GM12874 (cell line): ENCODE measurements at regions not wholly inside any gene's neighbourhood (a gene's known extent, or its start where the extent isn't known, plus 50 kb on each side); places are given as distances from the start of the nearest gene placed in this dataset.

Experiments
- CTCF ChIP-seq: IDR thresholded peaks from 2 replicates; pipeline ENCODE4 v1.5.1; 2011; ENCODE audit warnings: low read depth, mild to moderate bottlenecking, control low read depth, low read length, moderate library complexity; ENCODE audit not compliant: insufficient read depth

- TF ChIP-seq CTCF = no peak
Observed at GRCh38 chr4:173731257-173731656, 201.2 kb upstream of the HAND2 start.

GRCh38 chr4:173722075-173722474 is 192.0 kb upstream of the HAND2 start:
- no peak for TF ChIP-seq CTCF

GRCh38 chr4:173717581-173717980 is 187.6 kb upstream of the HAND2 start:
- no peak for TF ChIP-seq CTCF

GRCh38 chr4:173714456-173714855 is 184.4 kb upstream of the HAND2 start:
- no peak for TF ChIP-seq CTCF

GRCh38 chr4:173713026-173713425 is 183.0 kb upstream of the HAND2 start:
- TF ChIP-seq CTCF = no peak

- TF ChIP-seq CTCF = no peak
Observed at GRCh38 chr4:173707658-173708419, 177.8 kb upstream of the HAND2 start.

GRCh38 chr4:173704201-173704600 is 174.2 kb upstream of the HAND2 start:
- no peak for TF ChIP-seq CTCF
